Smooth muscle cell (in vitro differentiated cells): ENCODE measurements at regions not wholly inside any gene's neighbourhood (a gene's known extent, or its start where the extent isn't known, plus 50 kb on each side); places are given as distances from the start of the nearest gene placed in this dataset.

Source experiments
- DNase-seq: peaks from one replicate; lab custom pipeline; 2025; ENCODE audit not compliant: unreplicated experiment; lab: John Stamatoyannopoulos, UW
- H2AFZ ChIP-seq: fragments of 200-600 bp; sonication (generic); 2 replicates; pipeline ENCODE4 v1.6.0; 2016; ENCODE audit warnings: antibody characterized with exemption, low read depth, mild to moderate bottlenecking
- H3F3A ChIP-seq: fragments of 200-600 bp; sonication (generic); 2 replicates; pipeline ENCODE4 v1.6.0; 2017; ENCODE audit warnings: antibody characterized with exemption, low read depth
- H3K27ac ChIP-seq: fragments of 200-600 bp; sonication (generic); 2 replicates; pipeline ENCODE4 v1.5.1; 2016; ENCODE audit warnings: low read depth, mild to moderate bottlenecking
- H3K27me3 ChIP-seq: fragments of 200-600 bp; sonication (generic); 2 replicates; pipeline ENCODE4 v1.6.1; 2016; ENCODE audit warnings: low read depth, mild to moderate bottlenecking
- H3K36me3 ChIP-seq: fragments of 200-600 bp; sonication (generic); 2 replicates; pipeline ENCODE4 v1.5.1; 2016; ENCODE audit warnings: low read depth
- H3K4me1 ChIP-seq: fragments of 200-600 bp; sonication (generic); 2 replicates; pipeline ENCODE4 v1.5.1; 2016; ENCODE audit warnings: low read depth
- H3K4me2 ChIP-seq: fragments of 200-600 bp; sonication (generic); 2 replicates; pipeline ENCODE4 v1.6.0; 2016; ENCODE audit warnings: mild to moderate bottlenecking
- H3K4me3 ChIP-seq: fragments of 200-600 bp; sonication (generic); 2 replicates; pipeline ENCODE4 v1.5.1; 2016; ENCODE audit warnings: mild to moderate bottlenecking
- H3K79me2 ChIP-seq: fragments of 200-600 bp; sonication (generic); 2 replicates; pipeline ENCODE4 v1.6.0; 2016; ENCODE audit warnings: low read depth, mild to moderate bottlenecking
- H3K9ac ChIP-seq: fragments of 200-600 bp; sonication (generic); 2 replicates; pipeline ENCODE4 v1.6.0; 2016; ENCODE audit warnings: low read depth
- H3K9me3 ChIP-seq: fragments of 200-600 bp; sonication (generic); replicated peaks from 2 replicates; pipeline ENCODE4 v1.5.1; 2016; ENCODE audit warnings: low read depth
- H4K20me1 ChIP-seq: fragments of 200-600 bp; sonication (generic); 2 replicates; pipeline ENCODE4 v1.6.0; 2016; ENCODE audit warnings: low read depth
- WGBS: methylation state at CpG from one replicate; pipeline ENCODE4 v1.1.7; 2016; ENCODE audit warnings: low lambda C conversion rate; 5-methylcytosine and 5-hydroxymethylcytosine counted together
- TF ChIP-seq, protein P1 (sequence below): fragments of 200-600 bp; sonication (generic); IDR thresholded peaks from 2 replicates; pipeline ENCODE4 v1.5.1; 2017; ENCODE audit warnings: borderline replicate concordance, mild to moderate bottlenecking, antibody characterized with exemption; ENCODE audit not compliant: insufficient read depth, poor library complexity, severe bottlenecking

DNA sequence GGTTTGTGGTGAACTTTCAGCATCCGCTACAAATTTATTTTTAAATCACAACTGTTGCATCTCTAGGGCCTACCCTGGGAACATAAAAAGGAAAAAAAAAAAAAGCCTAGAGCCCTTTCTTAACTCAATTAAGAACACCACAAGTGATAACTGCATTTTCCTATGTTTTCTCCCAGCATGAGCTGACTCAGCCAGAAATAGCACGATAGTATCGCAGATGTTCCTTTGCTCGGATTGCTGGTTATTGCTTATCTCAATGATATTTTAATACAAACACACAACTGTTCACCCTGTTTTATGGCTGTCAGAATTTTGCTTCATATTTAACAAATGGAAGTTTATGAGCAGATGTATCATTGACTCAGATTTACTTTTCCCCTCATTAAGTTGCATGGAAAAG, 251.8 kb upstream of the SUCLG2 start:
- TF ChIP-seq, protein P1, sequence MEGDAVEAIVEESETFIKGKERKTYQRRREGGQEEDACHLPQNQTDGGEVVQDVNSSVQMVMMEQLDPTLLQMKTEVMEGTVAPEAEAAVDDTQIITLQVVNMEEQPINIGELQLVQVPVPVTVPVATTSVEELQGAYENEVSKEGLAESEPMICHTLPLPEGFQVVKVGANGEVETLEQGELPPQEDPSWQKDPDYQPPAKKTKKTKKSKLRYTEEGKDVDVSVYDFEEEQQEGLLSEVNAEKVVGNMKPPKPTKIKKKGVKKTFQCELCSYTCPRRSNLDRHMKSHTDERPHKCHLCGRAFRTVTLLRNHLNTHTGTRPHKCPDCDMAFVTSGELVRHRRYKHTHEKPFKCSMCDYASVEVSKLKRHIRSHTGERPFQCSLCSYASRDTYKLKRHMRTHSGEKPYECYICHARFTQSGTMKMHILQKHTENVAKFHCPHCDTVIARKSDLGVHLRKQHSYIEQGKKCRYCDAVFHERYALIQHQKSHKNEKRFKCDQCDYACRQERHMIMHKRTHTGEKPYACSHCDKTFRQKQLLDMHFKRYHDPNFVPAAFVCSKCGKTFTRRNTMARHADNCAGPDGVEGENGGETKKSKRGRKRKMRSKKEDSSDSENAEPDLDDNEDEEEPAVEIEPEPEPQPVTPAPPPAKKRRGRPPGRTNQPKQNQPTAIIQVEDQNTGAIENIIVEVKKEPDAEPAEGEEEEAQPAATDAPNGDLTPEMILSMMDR: no peak
- no peaks in the 10 kb centered on the region for H4K20me1 ChIP-seq
- H3K9ac ChIP-seq: no peak overlapping the region
- WGBS: 33% methylated on average over 4 of the region's 4 CpGs
- H3K9me3 ChIP-seq: no peaks in the 10 kb centered on the region
- H3F3A ChIP-seq: no peaks in the 10 kb centered on the region
- peaks cover 17% of the 10 kb centered on the region for H3K27me3 ChIP-seq
- no peak for DNase-seq
- no peak overlapping the region for H3K4me3 ChIP-seq
- no peaks in the 10 kb centered on the region for H3K36me3 ChIP-seq
- no peaks in the 10 kb centered on the region for H3K4me1 ChIP-seq
- no peak overlapping the region for H3K4me2 ChIP-seq
- H3K79me2 ChIP-seq: no peaks in the 10 kb centered on the region
- no peak overlapping the region for H2AFZ ChIP-seq
- H3K27ac ChIP-seq: no peak overlapping the region

DNA sequence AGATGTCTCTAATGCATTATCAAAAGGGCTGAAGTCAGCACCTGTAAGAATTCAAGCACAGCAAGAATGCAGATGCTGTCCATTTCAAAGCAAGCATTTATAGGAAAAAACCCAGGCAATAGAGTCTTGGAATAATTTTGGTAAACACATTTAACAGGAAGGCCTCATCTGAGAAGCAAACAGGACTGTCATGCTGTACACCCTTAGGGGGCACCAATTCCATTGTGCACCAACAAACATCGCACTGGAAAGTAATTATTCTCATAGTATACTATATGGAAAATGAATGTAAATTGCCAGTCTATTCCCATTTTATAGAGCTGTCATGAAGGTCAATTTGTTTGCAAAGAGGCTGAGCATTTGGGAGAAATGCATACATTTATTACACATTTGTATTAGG, 247.3 kb upstream of the SUCLG2 start:
- Histone ChIP-seq H3K36me3 (no peaks in the 10 kb centered on the region), H3K27me3 (no peaks in the 10 kb centered on the region), H4K20me1 (no peaks in the 10 kb centered on the region), H2AFZ (no peak overlapping the region), H3K27ac (no peak overlapping the region), H3K9me3 (no peaks in the 10 kb centered on the region), H3K79me2 (no peaks in the 10 kb centered on the region), H3K4me3 (no peak overlapping the region), H3K9ac (no peak overlapping the region), H3F3A (no peaks in the 10 kb centered on the region), H3K4me2 (no peak overlapping the region), H3K4me1 (no peaks in the 10 kb centered on the region)
- WGBS: 88% methylated on average over 1 of the region's 1 CpG
- TF ChIP-seq, protein P1: peak; percentile 25
- DNase-seq: no peak

DNA sequence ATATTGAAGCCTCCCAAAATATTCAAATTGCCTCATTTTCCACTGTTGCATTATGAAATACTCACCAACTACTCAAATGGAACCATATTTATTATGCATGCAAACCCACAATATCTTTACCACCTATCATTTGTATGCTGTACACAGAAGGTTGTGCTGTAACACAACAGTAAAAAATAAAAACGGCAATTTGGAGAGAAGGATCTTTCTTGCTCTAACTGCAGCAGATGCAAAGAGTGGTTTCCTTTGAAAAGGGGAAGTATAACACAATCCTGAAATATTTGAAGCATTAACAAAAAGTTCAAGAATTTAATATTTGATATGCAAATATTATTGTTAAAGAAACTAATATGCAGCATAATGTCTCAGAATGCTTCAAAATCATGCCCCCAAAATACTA, 244.5 kb upstream of the SUCLG2 start:
- TF ChIP-seq, protein P1: no peak
- H3K36me3 ChIP-seq: no peaks in the 10 kb centered on the region
- no peak overlapping the region for H3K9ac ChIP-seq
- H3K4me2 ChIP-seq: no peak overlapping the region
- H3K79me2 ChIP-seq: no peaks in the 10 kb centered on the region
- no peaks in the 10 kb centered on the region for H3K4me1 ChIP-seq
- no peaks in the 10 kb centered on the region for H4K20me1 ChIP-seq
- 97% methylated on average over 1 of the region's 1 CpG for WGBS
- H2AFZ ChIP-seq: no peak overlapping the region
- H3K4me3 ChIP-seq: no peak overlapping the region
- H3K27ac ChIP-seq: no peak overlapping the region
- no peaks in the 10 kb centered on the region for H3K9me3 ChIP-seq
- H3F3A ChIP-seq: no peaks in the 10 kb centered on the region
- DNase-seq: no peak
- no peaks in the 10 kb centered on the region for H3K27me3 ChIP-seq

DNA sequence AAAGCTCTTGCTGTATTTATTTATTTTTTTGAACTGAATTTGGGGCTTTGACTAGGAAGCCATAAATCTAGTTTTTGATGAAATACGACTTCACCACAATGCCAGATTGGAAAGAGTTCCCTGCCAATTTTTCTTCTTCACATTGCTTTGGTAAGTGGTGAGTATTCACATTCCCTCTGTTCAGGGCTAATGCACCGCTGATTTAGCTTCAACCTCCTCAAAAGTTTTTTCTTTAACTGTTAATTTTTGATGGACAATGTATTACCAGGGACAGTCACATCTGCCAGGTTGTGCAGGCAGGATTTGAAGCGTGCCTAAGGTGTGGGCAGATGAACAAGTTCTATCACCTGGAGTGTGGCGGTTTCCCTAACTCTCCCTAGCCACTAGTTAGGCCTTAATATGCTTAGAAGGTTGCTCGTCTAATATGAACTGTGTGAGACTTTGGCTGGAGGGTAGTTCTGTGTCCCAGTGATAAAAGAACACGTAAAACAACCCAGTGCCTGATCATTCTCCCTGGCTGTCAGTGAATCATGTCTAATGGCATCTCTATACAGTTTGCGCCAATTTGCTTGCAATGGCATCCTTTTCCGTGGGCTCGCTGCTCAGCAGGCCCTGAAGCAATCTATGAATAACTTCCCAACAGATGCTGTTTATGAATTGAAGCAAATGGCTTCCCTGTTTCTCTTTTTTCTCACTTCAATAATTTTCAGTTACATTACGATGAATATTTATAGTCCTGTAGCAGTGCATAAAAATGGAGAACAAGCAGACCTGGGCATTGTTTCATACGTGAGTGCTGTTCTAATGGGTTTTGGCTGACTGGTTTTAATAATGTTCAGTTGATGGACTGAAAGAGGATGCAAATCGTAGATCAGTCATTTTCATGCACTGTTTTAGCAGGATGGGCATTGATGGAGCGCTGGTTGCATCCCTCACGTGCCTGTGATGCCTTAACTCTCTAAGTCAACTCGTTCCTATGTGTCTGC, 243.2 kb upstream of the SUCLG2 start:
- no peak overlapping the region for H3K4me3 ChIP-seq
- H3K36me3 ChIP-seq: no peaks in the 10 kb centered on the region
- DNase-seq: no peak
- WGBS: 87% methylated on average over 15 of the region's 15 CpGs
- no peaks in the 10 kb centered on the region for H4K20me1 ChIP-seq
- H3K9me3 ChIP-seq: no peaks in the 10 kb centered on the region
- H3K27ac ChIP-seq: no peak overlapping the region
- H3K27me3 ChIP-seq: no peaks in the 10 kb centered on the region
- H3F3A ChIP-seq: no peaks in the 10 kb centered on the region
- no peak overlapping the region for H3K9ac ChIP-seq
- TF ChIP-seq, protein P1: no peak
- H3K4me1 ChIP-seq: no peaks in the 10 kb centered on the region
- no peaks in the 10 kb centered on the region for H3K79me2 ChIP-seq
- H2AFZ ChIP-seq: no peak overlapping the region
- no peak overlapping the region for H3K4me2 ChIP-seq
